ENCODE measurements at regions not wholly inside any gene's neighbourhood (a gene's known extent, or its start where the extent isn't known, plus 50 kb on each side); places are given as distances from the start of the nearest gene placed in this dataset.

DNA sequence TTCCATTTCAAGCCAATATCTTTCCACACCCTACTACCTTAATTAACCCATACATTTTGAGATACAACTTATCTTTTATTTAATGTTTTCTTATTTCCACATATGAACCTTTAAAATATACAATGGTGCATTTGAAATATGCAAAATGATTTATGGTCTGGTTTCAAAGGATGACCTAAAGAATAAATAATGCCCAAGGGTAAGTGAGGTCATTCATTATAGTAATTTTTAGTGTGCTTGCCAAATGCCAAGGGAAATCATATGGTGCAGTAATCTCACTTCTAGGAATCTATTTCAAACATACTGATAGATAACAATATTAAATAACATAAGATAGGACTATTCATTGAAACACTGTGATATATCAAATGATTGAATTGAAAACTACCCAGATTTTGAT, 1055.4 kb downstream of the AGBL1 start:
- Histone ChIP-seq H3K27ac (replicated peaks; ENCODE audit: low read length) (no peak overlapping the region), H4K8ac (ENCODE audit: low read depth, low read length) (no peak overlapping the region), H3K4me2 (ENCODE audit: insufficient read depth, low read length, poor library complexity, severe bottlenecking) (no peak overlapping the region), H3K27me3 (ENCODE audit: control insufficient read depth in 3 of 3, insufficient read depth in 3 of 3, low read depth in 1 of 3, low read length in 3 of 3) (no peaks in the 10 kb centered on the region), H4K91ac (ENCODE audit: low read depth, low read length, poor library complexity) (no peak overlapping the region), H3K14ac (ENCODE audit: low read length) (no peak overlapping the region), H2BK120ac (ENCODE audit: low read depth, low read length) (no peak overlapping the region), H3K4me3 (ENCODE audit: low read length in 2 of 2) (no peak overlapping the region), H2BK15ac (ENCODE audit: low read length) (no peak overlapping the region), H3K4me1 (ENCODE audit: control insufficient read depth in 2 of 2, insufficient read depth in 1 of 2, low read depth in 1 of 2, low read length in 2 of 2) (peaks cover 0 to 5% of the 10 kb centered on the region in 2 donors), H3K23ac (ENCODE audit: low read depth, low read length, poor library complexity) (no peak overlapping the region), H3K18ac (ENCODE audit: low read length) (no peak overlapping the region), H3K9ac (ENCODE audit: low read depth, low read length, poor library complexity) (no peak overlapping the region), H2AFZ (ENCODE audit: low read length) (no peak overlapping the region), H3K79me1 (ENCODE audit: low read depth, low read length) (no peaks in the 10 kb centered on the region), H2BK12ac (ENCODE audit: low read length) (no peak overlapping the region), H2AK5ac (ENCODE audit: low read depth, low read length) (no peak overlapping the region), H3K36me3 (replicated peaks in 1 of 2; ENCODE audit: control insufficient read depth in 2 of 2, insufficient read depth in 2 of 2, low read length in 2 of 2) (no peaks in the 10 kb centered on the region), H2BK5ac (ENCODE audit: low read length) (no peak overlapping the region), H3K4ac (ENCODE audit: low read length) (no peak overlapping the region), H3K9me3 (replicated peaks in 1 of 2; ENCODE audit: control insufficient read depth in 2 of 2, insufficient read depth in 1 of 2, low read depth in 1 of 2, low read length in 2 of 2) (no peaks in the 10 kb centered on the region)
- DNase-seq (ENCODE audit: low spot score) = no peak

DNA sequence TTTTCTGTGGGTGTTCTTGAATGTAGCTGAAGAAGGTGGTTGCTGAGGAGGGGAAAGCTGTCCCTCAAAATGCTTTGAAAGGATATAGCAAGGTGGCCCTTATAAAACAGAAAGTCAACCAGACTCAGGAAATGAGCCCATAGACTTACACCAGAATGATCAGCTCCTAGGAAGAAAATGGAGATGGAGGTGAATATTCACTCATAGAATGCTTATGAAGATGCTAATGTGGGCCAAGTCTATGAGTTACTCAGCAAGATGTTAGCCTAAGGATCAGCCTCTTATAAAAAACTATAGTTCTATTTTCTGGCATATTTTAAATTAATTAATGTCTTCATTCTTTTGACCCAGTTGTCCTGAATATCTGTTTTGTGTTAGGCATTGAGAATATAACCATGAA, 1054.0 kb downstream of the AGBL1 start:
- no peak overlapping the region for H3K4me3 ChIP-seq (ENCODE audit: low read length in 2 of 2)
- H3K18ac ChIP-seq (ENCODE audit: low read length) = no peak overlapping the region
- H3K4me2 ChIP-seq (ENCODE audit: insufficient read depth, low read length, poor library complexity, severe bottlenecking) = no peak overlapping the region
- no peaks in the 10 kb centered on the region for H3K79me1 ChIP-seq (ENCODE audit: low read depth, low read length)
- no peak overlapping the region for H3K23ac ChIP-seq (ENCODE audit: low read depth, low read length, poor library complexity)
- H2BK12ac ChIP-seq (ENCODE audit: low read length) = no peak overlapping the region
- no peak overlapping the region for H3K9ac ChIP-seq (ENCODE audit: low read depth, low read length, poor library complexity)
- H4K91ac ChIP-seq (ENCODE audit: low read depth, low read length, poor library complexity) = no peak overlapping the region
- H2AFZ ChIP-seq (ENCODE audit: low read length) = no peak overlapping the region
- H3K4ac ChIP-seq (ENCODE audit: low read length) = no peak overlapping the region
- H4K8ac ChIP-seq (ENCODE audit: low read depth, low read length) = no peak overlapping the region
- no peak overlapping the region for H2AK5ac ChIP-seq (ENCODE audit: low read depth, low read length)
- no peaks in the 10 kb centered on the region for H3K9me3 ChIP-seq (replicated peaks in 1 of 2; ENCODE audit: control insufficient read depth in 2 of 2, insufficient read depth in 1 of 2, low read depth in 1 of 2, low read length in 2 of 2)
- DNase-seq (ENCODE audit: low spot score) = no peak
- H2BK5ac ChIP-seq (ENCODE audit: low read length) = no peak overlapping the region
- H3K36me3 ChIP-seq (replicated peaks in 1 of 2; ENCODE audit: control insufficient read depth in 2 of 2, insufficient read depth in 2 of 2, low read length in 2 of 2) = no peaks in the 10 kb centered on the region
- H3K27me3 ChIP-seq (ENCODE audit: control insufficient read depth in 3 of 3, insufficient read depth in 3 of 3, low read depth in 1 of 3, low read length in 3 of 3) = no peaks in the 10 kb centered on the region
- no peak overlapping the region for H3K27ac ChIP-seq (replicated peaks; ENCODE audit: low read length)
- H3K4me1 ChIP-seq (ENCODE audit: control insufficient read depth in 2 of 2, insufficient read depth in 1 of 2, low read depth in 1 of 2, low read length in 2 of 2) = peaks cover 0 to 5% of the 10 kb centered on the region in 2 donors
- H3K14ac ChIP-seq (ENCODE audit: low read length) = no peak overlapping the region
- no peak overlapping the region for H2BK120ac ChIP-seq (ENCODE audit: low read depth, low read length)
- H2BK15ac ChIP-seq (ENCODE audit: low read length) = no peak overlapping the region

DNA sequence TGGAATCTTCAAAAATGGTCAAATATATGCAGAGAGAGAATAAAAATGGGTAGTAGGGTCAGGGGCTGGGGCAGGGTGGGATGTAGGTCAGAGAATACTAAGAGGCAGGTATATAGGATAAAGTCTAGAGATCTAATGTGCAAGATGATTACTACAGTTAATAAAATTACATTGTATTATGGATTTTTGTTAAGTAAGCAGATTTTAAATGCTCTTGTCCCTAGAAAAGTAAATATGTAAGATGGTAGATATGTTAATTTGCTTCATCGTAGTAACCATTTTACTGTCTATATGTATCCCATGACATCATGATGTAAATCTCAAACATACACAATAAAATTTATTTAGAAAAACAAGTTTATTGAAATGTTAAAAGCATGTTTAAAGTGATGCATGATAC, 1051.4 kb downstream of the AGBL1 start:
- Histone ChIP-seq H3K27me3 (ENCODE audit: control insufficient read depth in 3 of 3, insufficient read depth in 3 of 3, low read depth in 1 of 3, low read length in 3 of 3) (no peaks in the 10 kb centered on the region), H2BK15ac (ENCODE audit: low read length) (no peak overlapping the region), H3K4me1 (ENCODE audit: control insufficient read depth in 2 of 2, insufficient read depth in 1 of 2, low read depth in 1 of 2, low read length in 2 of 2) (peaks cover 0 to 2% of the 10 kb centered on the region in 2 donors), H2AK5ac (ENCODE audit: low read depth, low read length) (no peak overlapping the region), H3K14ac (ENCODE audit: low read length) (no peak overlapping the region), H3K4me3 (ENCODE audit: low read length in 2 of 2) (no peak overlapping the region), H3K18ac (ENCODE audit: low read length) (no peak overlapping the region), H4K8ac (ENCODE audit: low read depth, low read length) (no peak overlapping the region), H3K23ac (ENCODE audit: low read depth, low read length, poor library complexity) (no peak overlapping the region), H3K9me3 (replicated peaks in 1 of 2; ENCODE audit: control insufficient read depth in 2 of 2, insufficient read depth in 1 of 2, low read depth in 1 of 2, low read length in 2 of 2) (no peaks in the 10 kb centered on the region), H3K9ac (ENCODE audit: low read depth, low read length, poor library complexity) (no peak overlapping the region), H2BK12ac (ENCODE audit: low read length) (no peak overlapping the region), H2BK120ac (ENCODE audit: low read depth, low read length) (no peak overlapping the region), H2BK5ac (ENCODE audit: low read length) (no peak overlapping the region), H3K27ac (replicated peaks; ENCODE audit: low read length) (no peak overlapping the region), H3K4me2 (ENCODE audit: insufficient read depth, low read length, poor library complexity, severe bottlenecking) (no peak overlapping the region), H3K4ac (ENCODE audit: low read length) (no peak overlapping the region), H4K91ac (ENCODE audit: low read depth, low read length, poor library complexity) (no peak overlapping the region), H3K79me1 (ENCODE audit: low read depth, low read length) (no peaks in the 10 kb centered on the region), H3K36me3 (replicated peaks in 1 of 2; ENCODE audit: control insufficient read depth in 2 of 2, insufficient read depth in 2 of 2, low read length in 2 of 2) (no peaks in the 10 kb centered on the region), H2AFZ (ENCODE audit: low read length) (no peak overlapping the region)
- DNase-seq (ENCODE audit: low spot score) = no peak
- no CpG with 5 or more reads among the region's 1 CpG for WGBS, 2 donors (ENCODE audit: extremely low coverage in 2 of 2, insufficient read length in 2 of 2, insufficient replicate concordance in 1 of 2)

DNA sequence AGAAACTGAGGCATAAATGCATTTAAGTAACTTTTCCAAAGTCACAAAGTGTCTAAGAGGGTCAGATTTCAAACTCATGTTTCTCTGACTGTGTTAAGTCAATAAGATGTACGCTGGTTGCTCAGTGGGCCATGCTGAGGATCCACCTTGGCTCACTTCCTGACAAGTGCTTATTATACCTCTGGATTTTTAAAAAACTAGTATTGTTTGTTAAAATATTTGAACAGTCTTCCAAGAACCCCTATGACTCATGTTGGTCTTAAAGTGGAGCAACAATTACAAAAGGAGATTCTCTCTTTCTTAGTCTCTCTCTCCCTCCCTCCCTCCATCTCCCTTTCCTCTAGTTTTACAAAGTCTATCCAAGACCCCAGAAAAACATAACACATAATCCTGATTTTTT, 1050.2 kb downstream of the AGBL1 start:
- Histone ChIP-seq H3K79me1 (ENCODE audit: low read depth, low read length) (no peaks in the 10 kb centered on the region), H2AFZ (ENCODE audit: low read length) (no peak overlapping the region), H3K4me1 (ENCODE audit: control insufficient read depth in 2 of 2, insufficient read depth in 1 of 2, low read depth in 1 of 2, low read length in 2 of 2) (no peaks in the 10 kb centered on the region), H3K18ac (ENCODE audit: low read length) (no peak overlapping the region), H3K4me2 (ENCODE audit: insufficient read depth, low read length, poor library complexity, severe bottlenecking) (no peak overlapping the region), H3K36me3 (replicated peaks in 1 of 2; ENCODE audit: control insufficient read depth in 2 of 2, insufficient read depth in 2 of 2, low read length in 2 of 2) (no peaks in the 10 kb centered on the region), H2BK120ac (ENCODE audit: low read depth, low read length) (no peak overlapping the region), H3K14ac (ENCODE audit: low read length) (no peak overlapping the region), H2BK15ac (ENCODE audit: low read length) (no peak overlapping the region), H2BK5ac (ENCODE audit: low read length) (no peak overlapping the region), H3K9ac (ENCODE audit: low read depth, low read length, poor library complexity) (no peak overlapping the region), H2AK5ac (ENCODE audit: low read depth, low read length) (no peak overlapping the region), H3K23ac (ENCODE audit: low read depth, low read length, poor library complexity) (no peak overlapping the region), H3K4me3 (ENCODE audit: low read length in 2 of 2) (no peak overlapping the region), H3K4ac (ENCODE audit: low read length) (no peak overlapping the region), H3K27ac (replicated peaks; ENCODE audit: low read length) (no peak overlapping the region), H3K27me3 (ENCODE audit: control insufficient read depth in 3 of 3, insufficient read depth in 3 of 3, low read depth in 1 of 3, low read length in 3 of 3) (no peaks in the 10 kb centered on the region), H2BK12ac (ENCODE audit: low read length) (no peak overlapping the region), H4K8ac (ENCODE audit: low read depth, low read length) (no peak overlapping the region), H3K9me3 (replicated peaks in 1 of 2; ENCODE audit: control insufficient read depth in 2 of 2, insufficient read depth in 1 of 2, low read depth in 1 of 2, low read length in 2 of 2) (no peaks in the 10 kb centered on the region), H4K91ac (ENCODE audit: low read depth, low read length, poor library complexity) (no peak overlapping the region)
- no peak for DNase-seq (ENCODE audit: low spot score)
- WGBS, 2 donors (ENCODE audit: extremely low coverage in 2 of 2, insufficient read length in 2 of 2, insufficient replicate concordance in 1 of 2) = no CpG with 5 or more reads among the region's 1 CpG

All from neuronal stem cell (in vitro differentiated cells).